ENCODE measurements at regions not wholly inside any gene's neighbourhood (a gene's known extent, or its start where the extent isn't known, plus 50 kb on each side); places are given as distances from the start of the nearest gene placed in this dataset.

DNA sequence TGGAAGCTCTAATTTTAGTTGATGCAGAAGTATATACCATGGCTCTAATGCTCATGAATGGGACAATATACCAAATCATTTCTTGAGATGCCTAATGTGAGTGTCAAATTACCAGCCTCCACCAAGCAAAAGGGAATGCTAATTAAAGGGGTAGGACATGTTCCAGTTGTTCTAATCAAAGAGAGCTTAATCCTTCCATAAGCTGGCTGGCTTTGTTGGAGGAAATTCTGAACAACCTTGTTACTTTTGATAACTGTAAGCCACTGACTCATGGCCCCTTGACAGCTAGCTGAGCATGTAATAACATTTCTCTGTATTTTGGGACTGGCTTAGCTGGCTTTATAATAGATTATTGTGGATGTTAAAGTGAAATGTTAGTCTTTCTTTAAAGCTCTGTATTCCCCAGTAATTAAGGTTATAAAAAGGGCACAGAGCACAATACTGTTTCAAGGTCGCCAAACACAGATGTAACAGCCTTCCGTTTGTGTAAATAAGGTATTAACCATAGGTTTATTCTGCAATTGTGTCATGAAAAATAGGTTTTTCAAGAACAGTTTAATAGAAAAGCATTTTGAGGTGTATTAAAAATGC is 1194.0 kb downstream of the PCDH9 start:
- TF ChIP-seq, protein P1, sequence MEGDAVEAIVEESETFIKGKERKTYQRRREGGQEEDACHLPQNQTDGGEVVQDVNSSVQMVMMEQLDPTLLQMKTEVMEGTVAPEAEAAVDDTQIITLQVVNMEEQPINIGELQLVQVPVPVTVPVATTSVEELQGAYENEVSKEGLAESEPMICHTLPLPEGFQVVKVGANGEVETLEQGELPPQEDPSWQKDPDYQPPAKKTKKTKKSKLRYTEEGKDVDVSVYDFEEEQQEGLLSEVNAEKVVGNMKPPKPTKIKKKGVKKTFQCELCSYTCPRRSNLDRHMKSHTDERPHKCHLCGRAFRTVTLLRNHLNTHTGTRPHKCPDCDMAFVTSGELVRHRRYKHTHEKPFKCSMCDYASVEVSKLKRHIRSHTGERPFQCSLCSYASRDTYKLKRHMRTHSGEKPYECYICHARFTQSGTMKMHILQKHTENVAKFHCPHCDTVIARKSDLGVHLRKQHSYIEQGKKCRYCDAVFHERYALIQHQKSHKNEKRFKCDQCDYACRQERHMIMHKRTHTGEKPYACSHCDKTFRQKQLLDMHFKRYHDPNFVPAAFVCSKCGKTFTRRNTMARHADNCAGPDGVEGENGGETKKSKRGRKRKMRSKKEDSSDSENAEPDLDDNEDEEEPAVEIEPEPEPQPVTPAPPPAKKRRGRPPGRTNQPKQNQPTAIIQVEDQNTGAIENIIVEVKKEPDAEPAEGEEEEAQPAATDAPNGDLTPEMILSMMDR (IDR thresholded peaks at IDR 0.05; ENCODE audit: insufficient read depth, low read depth, low read length): no peak
- TF ChIP-seq EZH2 (IDR thresholded peaks at IDR 0.05; ENCODE audit: insufficient read depth, low read length): no peak

Data from astrocyte (in vitro differentiated cells and primary cell).